C4-2B (cell line): ENCODE measurements at regions not wholly inside any gene's neighbourhood (a gene's known extent, or its start where the extent isn't known, plus 50 kb on each side); places are given as distances from the start of the nearest gene placed in this dataset.
"Not testable (repeated sequence)": the region's sequence is repeated elsewhere in the genome, so short reads cannot be mapped to it uniquely, and the experiment has no call there.

ENCODE experiments used
- H3K27ac ChIP-seq: fragments of 450-650 bp; 2 replicates; pipeline ENCODE4 v1.5.1; 2017
- ZFX ChIP-seq: fragments of 450-650 bp; IDR thresholded peaks from 2 replicates; pipeline ENCODE4 v1.6.1; 2017
- TF ChIP-seq, protein P1 (sequence below): fragments of 450-650 bp; conservative IDR thresholded peaks from 2 replicates; pipeline ENCODE4 v1.5.1; 2017; ENCODE audit warnings: mild to moderate bottlenecking

GRCh38 chr7:119963654-119964053 lies 309.3 kb upstream of the KCND2 start:
- TF ChIP-seq ZFX, result no peak
- TF ChIP-seq, protein P1, sequence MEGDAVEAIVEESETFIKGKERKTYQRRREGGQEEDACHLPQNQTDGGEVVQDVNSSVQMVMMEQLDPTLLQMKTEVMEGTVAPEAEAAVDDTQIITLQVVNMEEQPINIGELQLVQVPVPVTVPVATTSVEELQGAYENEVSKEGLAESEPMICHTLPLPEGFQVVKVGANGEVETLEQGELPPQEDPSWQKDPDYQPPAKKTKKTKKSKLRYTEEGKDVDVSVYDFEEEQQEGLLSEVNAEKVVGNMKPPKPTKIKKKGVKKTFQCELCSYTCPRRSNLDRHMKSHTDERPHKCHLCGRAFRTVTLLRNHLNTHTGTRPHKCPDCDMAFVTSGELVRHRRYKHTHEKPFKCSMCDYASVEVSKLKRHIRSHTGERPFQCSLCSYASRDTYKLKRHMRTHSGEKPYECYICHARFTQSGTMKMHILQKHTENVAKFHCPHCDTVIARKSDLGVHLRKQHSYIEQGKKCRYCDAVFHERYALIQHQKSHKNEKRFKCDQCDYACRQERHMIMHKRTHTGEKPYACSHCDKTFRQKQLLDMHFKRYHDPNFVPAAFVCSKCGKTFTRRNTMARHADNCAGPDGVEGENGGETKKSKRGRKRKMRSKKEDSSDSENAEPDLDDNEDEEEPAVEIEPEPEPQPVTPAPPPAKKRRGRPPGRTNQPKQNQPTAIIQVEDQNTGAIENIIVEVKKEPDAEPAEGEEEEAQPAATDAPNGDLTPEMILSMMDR, result no peak
- H3K27ac ChIP-seq, result no peak overlapping the region

- TF ChIP-seq ZFX, result no peak
- TF ChIP-seq, protein P1, result no peak
These were observed 308.9 kb upstream of the KCND2 start for GRCh38 chr7:119964065-119964464.

GRCh38 chr7:119964788-119965542 lies 308.0 kb upstream of the KCND2 start:
- TF ChIP-seq, protein P1, result no peak
- no peak for TF ChIP-seq ZFX
- no peak overlapping the region for H3K27ac ChIP-seq

More at GRCh38 chr7:119964065-119964464, 308.9 kb upstream of the KCND2 start:
- no peak overlapping the region for H3K27ac ChIP-seq

DNA sequence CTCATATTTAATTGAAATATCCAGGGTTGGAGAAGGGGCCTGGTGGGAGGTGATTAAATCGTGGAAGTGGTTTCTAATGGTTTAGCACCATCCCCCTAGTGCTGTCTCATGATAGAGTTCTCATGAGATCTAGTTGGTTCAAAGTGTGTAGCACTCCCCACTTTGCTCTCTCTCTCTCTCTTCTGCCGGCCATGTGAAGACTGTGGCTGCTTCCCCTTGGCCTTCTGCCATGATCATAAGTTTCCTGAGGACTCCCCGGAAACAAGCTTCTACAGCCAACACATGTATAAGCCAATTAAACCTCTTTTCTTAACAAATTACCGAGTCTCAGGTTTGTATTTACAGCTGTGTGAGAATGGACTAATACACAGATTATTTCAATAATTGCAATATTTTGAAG lies 305.8 kb upstream of the KCND2 start:
- H3K27ac ChIP-seq, result no peak overlapping the region
- TF ChIP-seq ZFX, result no peak
- TF ChIP-seq, protein P1, result no peak

DNA sequence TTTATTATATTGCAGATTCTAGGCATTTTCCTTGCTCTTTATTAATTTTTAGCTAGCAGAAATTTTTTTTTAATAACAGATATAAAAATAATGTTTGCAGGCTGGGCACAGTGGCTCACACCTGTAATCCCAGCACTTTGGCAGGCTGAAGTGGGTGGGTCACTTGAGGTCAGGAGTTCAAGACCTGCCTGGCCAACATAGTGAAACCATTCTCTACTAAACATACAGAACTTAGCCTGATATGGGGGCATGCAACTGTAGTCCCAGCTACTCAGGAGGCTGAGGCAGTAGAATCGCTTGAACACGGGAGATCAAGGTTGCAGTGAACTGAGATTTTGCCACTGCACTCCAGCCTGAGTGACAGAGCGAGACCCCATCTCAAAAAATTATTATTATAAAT lies 304.6 kb upstream of the KCND2 start:
- H3K27ac ChIP-seq, result not testable (repeated sequence)

DNA sequence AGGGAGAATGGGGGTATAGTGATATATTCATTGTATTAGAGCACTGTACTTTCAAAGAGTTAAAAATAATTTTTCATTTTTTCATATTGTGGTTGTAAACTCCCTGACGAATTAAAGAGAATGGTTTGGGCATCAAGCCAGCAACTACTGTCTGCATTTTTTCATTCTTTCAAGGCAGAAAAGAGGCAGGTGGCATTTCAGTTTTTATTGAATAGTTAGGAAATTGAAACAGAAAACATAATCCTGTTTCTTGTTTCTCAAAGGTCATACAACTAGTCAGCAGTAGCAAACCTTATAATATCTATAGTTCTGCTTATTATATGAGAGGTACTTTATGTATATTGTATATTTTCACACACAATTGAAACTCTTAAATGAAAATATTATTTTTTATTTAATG lies 303.9 kb upstream of the KCND2 start:
- no peak for TF ChIP-seq ZFX
- TF ChIP-seq, protein P1, result no peak
- no peak overlapping the region for H3K27ac ChIP-seq

- H3K27ac ChIP-seq, result no peak overlapping the region
- TF ChIP-seq, protein P1, result no peak
- no peak for TF ChIP-seq ZFX
These were observed 303.2 kb upstream of the KCND2 start for GRCh38 chr7:119969763-119970162.

- H3K27ac ChIP-seq, result no peak overlapping the region
- TF ChIP-seq, protein P1, result no peak
- TF ChIP-seq ZFX, result no peak
These were observed 298.0 kb upstream of the KCND2 start for GRCh38 chr7:119974972-119975371.
